Activated naive CD8-positive, alpha-beta T cell treated with anti-CD3 and anti-CD28 coated beads, Interleukin-2, amount 50 U/mL, for 24 hours (primary cell): ENCODE measurements at regions not wholly inside any gene's neighbourhood (a gene's known extent, or its start where the extent isn't known, plus 50 kb on each side); places are given as distances from the start of the nearest gene placed in this dataset.

ENCODE experiments used
- ATAC-seq: fragments of 150-1000 bp; cut with Tn5 transposase; one replicate; pipeline ENCODE4 v1.10.0; 2021
- DNase-seq: peaks from one replicate; pipeline ENCODE4 v3.0.0; 2021
- H3K27ac Mint-ChIP-seq: one replicate; pipeline ENCODE4 v1.8.0; 2021; ENCODE audit warnings: mild to moderate bottlenecking, mixed read lengths
- H3K27me3 Mint-ChIP-seq: one replicate; pipeline ENCODE4 v1.8.0; 2021; ENCODE audit warnings: mixed read lengths
- H3K36me3 Mint-ChIP-seq: one replicate; pipeline ENCODE4 v1.8.0; 2021; ENCODE audit warnings: low read depth, mixed read lengths
- H3K4me1 Mint-ChIP-seq: one replicate; pipeline ENCODE4 v1.8.0; 2021; ENCODE audit warnings: mixed read lengths
- H3K4me3 Mint-ChIP-seq: one replicate; pipeline ENCODE4 v1.8.0; 2021; ENCODE audit warnings: mild to moderate bottlenecking, moderate library complexity, mixed read lengths
- H3K9me3 Mint-ChIP-seq: one replicate; pipeline ENCODE4 v1.8.0; 2021; ENCODE audit warnings: mixed read lengths

GRCh38 chr4:38493066-38493465 lies 170.9 kb upstream of the KLF3 start:
- DNase-seq = no peak
- no peak overlapping the region for H3K27ac Mint-ChIP-seq
- H3K4me3 Mint-ChIP-seq = no peak overlapping the region
- ATAC-seq = no peak
- H3K9me3 Mint-ChIP-seq = no peaks in the 10 kb centered on the region
- peaks cover 35% of the 10 kb centered on the region for H3K4me1 Mint-ChIP-seq
- H3K27me3 Mint-ChIP-seq = no peaks in the 10 kb centered on the region
- no peaks in the 10 kb centered on the region for H3K36me3 Mint-ChIP-seq

- Mint-ChIP-seq H3K9me3 (no peaks in the 10 kb centered on the region), H3K36me3 (no peaks in the 10 kb centered on the region), H3K27ac (no peak overlapping the region), H3K27me3 (no peaks in the 10 kb centered on the region), H3K4me1 (peaks cover 18% of the 10 kb centered on the region), H3K4me3 (no peak overlapping the region)
- DNase-seq = no peak
- ATAC-seq = no peak
These were observed 168.6 kb upstream of the KLF3 start for GRCh38 chr4:38495446-38495845.

- H3K4me1 Mint-ChIP-seq = peaks cover 3% of the 10 kb centered on the region
- no peaks in the 10 kb centered on the region for H3K36me3 Mint-ChIP-seq
- DNase-seq (no peak), ATAC-seq (no peak)
- no peak overlapping the region for H3K4me3 Mint-ChIP-seq
- no peaks in the 10 kb centered on the region for H3K27me3 Mint-ChIP-seq
- no peaks in the 10 kb centered on the region for H3K9me3 Mint-ChIP-seq
- no peak overlapping the region for H3K27ac Mint-ChIP-seq
These were observed 166.9 kb upstream of the KLF3 start for GRCh38 chr4:38497121-38497520.

- Mint-ChIP-seq H3K27me3 (no peaks in the 10 kb centered on the region), H3K4me3 (no peak overlapping the region), H3K4me1 (peaks cover 8% of the 10 kb centered on the region), H3K36me3 (no peaks in the 10 kb centered on the region), H3K9me3 (no peaks in the 10 kb centered on the region), H3K27ac (no peak overlapping the region)
- ATAC-seq (no peak), DNase-seq (no peak)
These were observed 164.9 kb upstream of the KLF3 start for GRCh38 chr4:38499101-38499500.

DNA sequence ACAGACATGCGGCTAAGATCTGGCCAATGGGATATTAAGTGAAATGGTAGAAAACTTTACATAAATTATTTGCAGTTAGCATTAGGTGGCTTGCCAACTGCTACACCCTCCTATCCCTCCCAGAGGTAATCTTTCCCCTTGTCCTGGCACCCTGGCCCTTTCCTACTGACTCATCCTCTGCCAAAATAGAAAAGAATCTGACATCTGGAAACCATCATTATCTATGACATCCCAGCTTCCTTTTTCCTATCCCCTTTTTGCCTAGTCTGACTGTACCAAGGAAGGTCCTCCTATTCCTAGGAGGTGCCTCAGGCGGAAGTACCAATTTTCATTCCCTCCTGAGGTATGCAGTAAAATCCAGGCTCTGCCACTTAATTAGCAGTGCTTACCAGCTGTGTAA lies 163.6 kb upstream of the KLF3 start:
- no peak for DNase-seq
- no peak for ATAC-seq
- H3K36me3 Mint-ChIP-seq = no peaks in the 10 kb centered on the region
- peaks cover 20% of the 10 kb centered on the region for H3K4me1 Mint-ChIP-seq
- no peak overlapping the region for H3K4me3 Mint-ChIP-seq
- no peak overlapping the region for H3K27ac Mint-ChIP-seq
- no peaks in the 10 kb centered on the region for H3K27me3 Mint-ChIP-seq
- H3K9me3 Mint-ChIP-seq = no peaks in the 10 kb centered on the region

DNA sequence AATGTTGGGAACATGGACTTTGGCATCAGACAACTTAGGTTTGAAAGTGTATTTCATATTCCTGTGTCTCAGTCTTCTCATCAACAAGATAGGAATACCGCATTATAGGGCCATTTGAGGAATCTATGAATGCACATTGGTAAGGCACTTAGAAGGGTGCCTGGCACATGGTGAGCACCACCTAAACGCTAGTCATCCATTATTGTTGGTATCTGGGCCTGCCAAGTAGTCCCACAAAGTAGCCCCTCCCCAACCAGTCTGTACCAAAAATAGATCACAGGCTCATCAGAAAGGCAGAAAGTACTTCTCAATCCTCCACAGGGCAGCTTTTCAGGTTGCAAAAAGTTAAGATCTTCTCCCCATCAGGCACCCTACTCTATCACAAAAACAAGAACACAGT lies 162.3 kb upstream of the KLF3 start:
- H3K27ac Mint-ChIP-seq = no peak overlapping the region
- no peaks in the 10 kb centered on the region for H3K36me3 Mint-ChIP-seq
- no peaks in the 10 kb centered on the region for H3K9me3 Mint-ChIP-seq
- peaks cover 23% of the 10 kb centered on the region for H3K4me1 Mint-ChIP-seq
- H3K27me3 Mint-ChIP-seq = no peaks in the 10 kb centered on the region
- no peak overlapping the region for H3K4me3 Mint-ChIP-seq
- DNase-seq (no peak), ATAC-seq (no peak)

DNA sequence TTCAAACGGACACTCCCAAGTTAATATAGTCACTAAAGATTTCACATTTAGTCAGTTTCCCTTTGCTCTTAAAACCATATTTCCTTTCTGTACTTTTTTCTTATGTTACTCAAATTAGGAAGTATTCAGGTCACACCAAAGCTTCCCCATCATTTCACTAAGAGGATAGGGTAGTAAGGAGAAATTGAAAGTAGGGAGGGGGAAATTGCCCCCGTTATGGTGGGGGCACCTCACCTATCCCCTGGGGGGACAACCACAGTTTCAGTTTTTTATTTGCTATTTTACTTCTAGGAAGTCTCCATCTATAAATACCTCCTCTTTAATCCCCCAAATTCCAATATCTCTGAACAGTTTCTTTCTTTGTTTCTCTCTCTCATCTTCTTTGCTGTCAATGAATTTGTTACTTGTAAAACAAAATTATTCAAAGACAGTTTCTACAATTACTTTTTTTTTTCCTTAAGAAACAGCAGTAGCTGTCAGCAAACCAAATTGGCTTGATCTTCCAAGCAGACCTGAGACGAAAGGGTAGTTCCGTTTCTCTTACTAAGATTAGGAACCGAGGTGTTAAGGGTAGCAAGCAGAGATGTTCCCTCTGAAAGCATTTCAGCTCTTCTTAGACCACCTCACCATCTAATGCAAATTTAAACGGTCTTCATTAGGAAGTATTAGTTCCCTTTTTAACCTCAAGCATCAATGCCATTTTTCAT lies 160.2 kb upstream of the KLF3 start:
- H3K4me1 Mint-ChIP-seq = peaks cover 43% of the 10 kb centered on the region
- no peaks in the 10 kb centered on the region for H3K36me3 Mint-ChIP-seq
- DNase-seq (no peak), ATAC-seq (peak; percentile 40)
- no peak overlapping the region for H3K4me3 Mint-ChIP-seq
- no peaks in the 10 kb centered on the region for H3K27me3 Mint-ChIP-seq
- no peaks in the 10 kb centered on the region for H3K9me3 Mint-ChIP-seq
- peak overlapping the region; percentile 77 for H3K27ac Mint-ChIP-seq

DNA sequence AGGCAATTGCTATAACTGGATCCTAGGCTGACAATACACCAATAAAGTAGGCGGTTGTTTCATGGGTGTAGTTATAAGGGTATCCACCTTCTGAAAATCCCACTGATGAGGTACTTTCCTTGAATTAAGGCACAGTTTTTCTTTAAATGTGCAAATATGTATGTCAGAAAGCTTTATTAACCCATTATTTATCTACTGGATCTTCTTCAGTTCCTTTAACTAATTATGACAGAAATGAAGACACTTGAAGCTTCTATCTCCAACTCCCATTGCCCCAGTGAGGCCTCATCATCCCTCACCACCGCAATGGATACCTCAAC lies 159.6 kb upstream of the KLF3 start:
- Mint-ChIP-seq H3K4me3 (no peak overlapping the region), H3K27me3 (no peaks in the 10 kb centered on the region), H3K4me1 (peaks cover 48% of the 10 kb centered on the region)

GRCh38 chr4:38509551-38509950 lies 154.4 kb upstream of the KLF3 start:
- DNase-seq (peak; percentile 24), ATAC-seq (peak; percentile 81)
- H3K36me3 Mint-ChIP-seq = no peaks in the 10 kb centered on the region
- H3K4me1 Mint-ChIP-seq = peaks cover 81% of the 10 kb centered on the region
- peak overlapping the region; percentile 20 for H3K4me3 Mint-ChIP-seq
- H3K27ac Mint-ChIP-seq = peak overlapping the region; percentile 0
- H3K9me3 Mint-ChIP-seq = no peaks in the 10 kb centered on the region
- no peaks in the 10 kb centered on the region for H3K27me3 Mint-ChIP-seq

More for the DNA sequence above, 159.6 kb upstream of the KLF3 start:
- Mint-ChIP-seq H3K27ac (no peak overlapping the region), H3K36me3 (no peaks in the 10 kb centered on the region), H3K9me3 (no peaks in the 10 kb centered on the region)
- DNase-seq = no peak
- ATAC-seq = peak; percentile 36

- ATAC-seq (no peak), DNase-seq (no peak)
- Mint-ChIP-seq H3K36me3 (no peaks in the 10 kb centered on the region), H3K27ac (peak overlapping the region; percentile 0), H3K4me1 (peaks cover 82% of the 10 kb centered on the region), H3K9me3 (no peaks in the 10 kb centered on the region), H3K4me3 (peak overlapping the region; percentile 20), H3K27me3 (no peaks in the 10 kb centered on the region)
These were observed 153.8 kb upstream of the KLF3 start for GRCh38 chr4:38510201-38510600.

DNA sequence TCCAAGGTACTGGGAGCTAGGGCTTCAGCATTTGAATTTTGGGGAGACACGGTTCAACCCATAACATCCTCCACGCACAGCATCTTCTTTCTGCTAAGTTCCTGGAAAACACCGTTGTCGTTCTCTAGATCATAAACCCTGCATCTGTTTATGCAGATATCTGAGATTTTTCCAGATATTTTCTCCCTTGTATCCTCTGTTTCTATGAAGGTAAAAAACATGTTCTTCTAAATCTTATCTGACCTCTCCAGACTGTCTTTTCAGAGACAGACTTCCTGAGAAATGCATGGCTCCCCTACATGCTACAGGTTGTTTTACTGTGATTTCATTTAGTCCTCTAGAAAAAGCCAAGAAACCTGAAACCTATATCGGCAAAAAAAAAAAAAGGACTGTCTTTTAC lies 152.3 kb upstream of the KLF3 start:
- no peak overlapping the region for H3K27ac Mint-ChIP-seq
- peaks cover 88% of the 10 kb centered on the region for H3K4me1 Mint-ChIP-seq
- H3K36me3 Mint-ChIP-seq = no peaks in the 10 kb centered on the region
- H3K4me3 Mint-ChIP-seq = no peak overlapping the region
- DNase-seq = no peak
- ATAC-seq = no peak
- H3K9me3 Mint-ChIP-seq = no peaks in the 10 kb centered on the region
- H3K27me3 Mint-ChIP-seq = no peaks in the 10 kb centered on the region

DNA sequence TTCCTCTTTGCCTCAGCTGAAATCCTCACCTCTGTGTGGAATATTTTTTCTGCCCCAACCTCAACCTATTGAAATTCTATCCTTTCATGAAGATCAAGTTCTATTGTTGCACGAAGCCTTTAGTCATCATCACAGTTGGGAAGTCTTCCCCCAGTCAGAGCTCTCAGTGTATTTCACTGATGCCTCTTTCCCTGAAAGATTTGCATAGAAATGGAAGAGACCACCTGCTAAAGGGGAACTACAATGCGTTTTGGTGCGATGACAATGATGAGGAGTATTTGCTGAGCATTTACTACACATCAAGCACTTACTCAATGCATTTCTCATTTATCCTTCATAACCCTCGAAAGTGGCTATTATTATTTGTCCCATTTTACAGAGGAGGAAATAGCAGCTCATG lies 151.2 kb upstream of the KLF3 start:
- no peak overlapping the region for H3K27ac Mint-ChIP-seq
- H3K4me1 Mint-ChIP-seq = peaks cover 83% of the 10 kb centered on the region
- H3K9me3 Mint-ChIP-seq = no peaks in the 10 kb centered on the region
- no peak for ATAC-seq
- DNase-seq = no peak
- H3K36me3 Mint-ChIP-seq = no peaks in the 10 kb centered on the region
- no peaks in the 10 kb centered on the region for H3K27me3 Mint-ChIP-seq
- no peak overlapping the region for H3K4me3 Mint-ChIP-seq

DNA sequence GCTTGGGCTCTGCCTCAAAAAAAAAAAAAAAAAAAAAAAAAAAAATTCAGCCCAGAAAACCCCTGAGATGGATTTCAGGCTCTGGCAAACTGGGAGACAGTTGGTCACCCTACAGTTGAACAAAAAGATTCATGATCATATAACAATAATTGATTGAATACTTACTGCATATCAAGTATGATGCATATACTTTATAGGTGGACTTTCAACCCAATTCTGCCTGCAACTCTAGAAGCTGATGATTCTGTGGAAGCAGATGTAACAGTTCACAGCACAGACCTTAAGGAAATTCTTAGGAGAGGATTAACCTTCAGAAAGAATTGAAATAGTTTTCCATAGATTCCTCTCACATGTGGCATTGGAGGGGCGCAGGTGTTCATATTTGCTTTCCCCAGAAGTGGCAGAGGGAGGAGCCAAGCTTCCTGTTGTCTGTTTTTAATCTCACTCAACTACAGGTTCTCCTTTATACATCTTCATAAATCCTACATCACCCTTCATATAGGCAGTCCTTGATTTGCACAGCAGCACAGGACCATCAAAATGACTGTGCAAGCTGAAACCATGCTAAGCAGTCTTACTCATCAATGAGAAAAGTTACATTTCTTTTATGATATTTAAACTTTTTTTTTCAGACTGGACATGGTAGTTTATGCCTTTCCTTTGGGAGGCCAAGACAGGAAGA lies 149.4 kb upstream of the KLF3 start:
- H3K36me3 Mint-ChIP-seq = no peaks in the 10 kb centered on the region
- no peaks in the 10 kb centered on the region for H3K9me3 Mint-ChIP-seq
- no peak overlapping the region for H3K4me3 Mint-ChIP-seq
- ATAC-seq (peak; percentile 75), DNase-seq (no peak)
- H3K4me1 Mint-ChIP-seq = peaks cover 66% of the 10 kb centered on the region
- H3K27ac Mint-ChIP-seq = no peak overlapping the region
- no peaks in the 10 kb centered on the region for H3K27me3 Mint-ChIP-seq

- Mint-ChIP-seq H3K4me3 (no peak overlapping the region), H3K4me1 (peaks cover 50% of the 10 kb centered on the region), H3K27me3 (no peaks in the 10 kb centered on the region), H3K9me3 (peaks cover 5% of the 10 kb centered on the region), H3K27ac (no peak overlapping the region), H3K36me3 (peaks cover 3% of the 10 kb centered on the region)
- ATAC-seq = no peak
- no peak for DNase-seq
These were observed 147.8 kb upstream of the KLF3 start for GRCh38 chr4:38516190-38516589.

GRCh38 chr4:38519666-38520065 lies 144.3 kb upstream of the KLF3 start:
- DNase-seq (no peak), ATAC-seq (no peak)
- Mint-ChIP-seq H3K4me1 (peaks cover 32% of the 10 kb centered on the region), H3K27ac (no peak overlapping the region), H3K36me3 (peaks cover 3% of the 10 kb centered on the region), H3K9me3 (peaks cover 5% of the 10 kb centered on the region), H3K27me3 (no peaks in the 10 kb centered on the region), H3K4me3 (no peak overlapping the region)
